PFSK-1 (cell line): ENCODE measurements at regions not wholly inside any gene's neighbourhood (a gene's known extent, or its start where the extent isn't known, plus 50 kb on each side); places are given as distances from the start of the nearest gene placed in this dataset.

ENCODE experiments used
- FOXP2 ChIP-seq: optimal IDR thresholded peaks from 2 replicates; pipeline ENCODE3; 2011; ENCODE audit warnings: borderline replicate concordance, control low read depth, inconsistent platforms; ENCODE audit not compliant: insufficient read depth; ENCODE audit errors: extremely low read length, extremely low read depth
- POLR2AphosphoS5 ChIP-seq: IDR thresholded peaks from 2 replicates; pipeline ENCODE4 v1.6.1; 2012; ENCODE audit warnings: low read depth, mild to moderate bottlenecking, control low read depth, low read length, moderate library complexity
- REST ChIP-seq, 2 experiments: IDR thresholded peaks; 2 replicates each; pipeline versions ENCODE4 v1.6.1 to v1.8.0; 2011 to 2012; ENCODE audit warnings: low read depth in 2 of 2, low read length in 2 of 2, control low read depth in 1 of 2, inconsistent platforms in 1 of 2, mild to moderate bottlenecking in 1 of 2, moderate library complexity in 1 of 2; ENCODE audit not compliant: insufficient read depth in 1 of 2
- SIN3A ChIP-seq: IDR thresholded peaks from 2 replicates; pipeline ENCODE4 v1.6.1; 2012; ENCODE audit warnings: mild to moderate bottlenecking, low read length, moderate library complexity, borderline replicate concordance; ENCODE audit not compliant: insufficient read depth
- TAF1 ChIP-seq: IDR thresholded peaks from 2 replicates; pipeline ENCODE4 v1.6.1; 2012; ENCODE audit warnings: low read length, control low read depth, borderline replicate concordance; ENCODE audit not compliant: insufficient read depth

- TF ChIP-seq POLR2AphosphoS5 (no peak), REST (IDR thresholded peaks at IDR 0.05; ENCODE audit: insufficient read depth in 1 of 2, low read depth in 2 of 2, low read length in 2 of 2) (no peak), SIN3A (no peak), TAF1 (no peak), FOXP2 (no peak)
Observed at GRCh38 chr6:17013701-17014100, 88.1 kb upstream of the STMND1 start.

GRCh38 chr6:17012421-17013225 lies 89.2 kb upstream of the STMND1 start:
- TF ChIP-seq FOXP2 (no peak), REST (IDR thresholded peaks at IDR 0.05; ENCODE audit: insufficient read depth in 1 of 2, low read depth in 2 of 2, low read length in 2 of 2) (peak in 1 of 2 experiments; percentile 38; a peak in 1 of 4 replicates), POLR2AphosphoS5 (no peak), TAF1 (no peak), SIN3A (peak; percentile 66; the same call in 1 of the 2 replicates)

- TF ChIP-seq FOXP2 (no peak), SIN3A (no peak), TAF1 (no peak), POLR2AphosphoS5 (no peak), REST (IDR thresholded peaks at IDR 0.05; ENCODE audit: insufficient read depth in 1 of 2, low read depth in 2 of 2, low read length in 2 of 2) (no peak)
Observed at GRCh38 chr6:17011985-17012384, 89.9 kb upstream of the STMND1 start.

GRCh38 chr6:17007749-17008148 lies 94.1 kb upstream of the STMND1 start:
- TF ChIP-seq POLR2AphosphoS5, result no peak
- TF ChIP-seq SIN3A, result no peak
- no peak for TF ChIP-seq REST (IDR thresholded peaks at IDR 0.05; ENCODE audit: insufficient read depth in 1 of 2, low read depth in 2 of 2, low read length in 2 of 2)
- no peak for TF ChIP-seq TAF1
- no peak for TF ChIP-seq FOXP2

- no peak for TF ChIP-seq POLR2AphosphoS5
- TF ChIP-seq TAF1, result no peak
- no peak for TF ChIP-seq REST (IDR thresholded peaks at IDR 0.05; ENCODE audit: insufficient read depth in 1 of 2, low read depth in 2 of 2, low read length in 2 of 2)
- no peak for TF ChIP-seq SIN3A
Observed at GRCh38 chr6:17006543-17006942, 95.3 kb upstream of the STMND1 start.
